CD4-positive, alpha-beta memory T cell (primary cell): ENCODE measurements at regions not wholly inside any gene's neighbourhood (a gene's known extent, or its start where the extent isn't known, plus 50 kb on each side); places are given as distances from the start of the nearest gene placed in this dataset.

ENCODE experiments used
- CTCF ChIA-PET: fragments of 350-600 bp; sonication (Branson Sonifier 250); formaldehyde crosslinking; loops from one replicate; lab custom pipeline; 2021; ENCODE audit warnings: inconsistent platforms; ENCODE audit not compliant: partially characterized antibody; lab: Charles Lee
- POLR2A ChIA-PET: fragments of 350-600 bp; sonication (Branson Sonifier 250); formaldehyde crosslinking; loops from one replicate; lab custom pipeline; 2021; ENCODE audit not compliant: partially characterized antibody; lab: Charles Lee
- DNase-seq, 5 donors: peaks; one replicate each; pipeline versions ENCODE4 v3.0.0 to v3.0.0-alpha.2; 2020 to 2022; ENCODE audit warnings: mixed read lengths in 1 of 5
- H3K27ac ChIP-seq: one replicate; pipeline ENCODE4 v1.7.0; 2013; ENCODE audit warnings: low read depth, low read length
- H3K27me3 ChIP-seq: 2 replicates; pipeline ENCODE4 v1.7.0; 2013; ENCODE audit warnings: mild to moderate bottlenecking, low read length, moderate library complexity; ENCODE audit not compliant: insufficient read depth
- H3K36me3 ChIP-seq: 2 replicates; pipeline ENCODE4 v1.7.0; 2013; ENCODE audit warnings: mild to moderate bottlenecking, low read length, moderate library complexity; ENCODE audit not compliant: insufficient read depth
- H3K4me1 ChIP-seq: 2 replicates; pipeline ENCODE4 v1.7.0; 2013; ENCODE audit warnings: mild to moderate bottlenecking, low read length, moderate library complexity; ENCODE audit not compliant: insufficient read depth
- H3K4me3 ChIP-seq, 2 donors: one replicate each; pipeline ENCODE4 v1.7.0; 2013; ENCODE audit warnings: low read length in 2 of 2, mild to moderate bottlenecking in 1 of 2
- H3K9me3 ChIP-seq, 2 donors: one replicate each; pipeline ENCODE4 v1.7.0; 2013; ENCODE audit warnings: low read length in 2 of 2, control low read depth in 1 of 2; ENCODE audit not compliant: control insufficient read depth in 1 of 2
- H3K27ac Mint-ChIP-seq, 7 donors: one replicate each; pipeline ENCODE4 v1.8.0; 2020 to 2021; ENCODE audit warnings: mixed read lengths in 7 of 7, mild to moderate bottlenecking in 6 of 7, inconsistent platforms in 3 of 7, moderate library complexity in 3 of 7
- H3K27me3 Mint-ChIP-seq, 2 donors: one replicate each; pipeline ENCODE4 v1.8.0; 2020 to 2021; ENCODE audit warnings: mixed read lengths in 2 of 2
- H3K36me3 Mint-ChIP-seq, 2 donors: one replicate each; pipeline ENCODE4 v1.8.0; 2020 to 2021; ENCODE audit warnings: mixed read lengths in 2 of 2, inconsistent platforms in 1 of 2, mild to moderate bottlenecking in 1 of 2
- H3K4me1 Mint-ChIP-seq, 4 donors: one replicate each; pipeline ENCODE4 v1.8.0; 2020 to 2021; ENCODE audit warnings: mixed read lengths in 4 of 4, mild to moderate bottlenecking in 1 of 4
- H3K4me3 Mint-ChIP-seq, 8 donors: one replicate each; pipeline ENCODE4 v1.8.0; 2020 to 2021; ENCODE audit warnings: mixed read lengths in 8 of 8, mild to moderate bottlenecking in 7 of 8, moderate library complexity in 6 of 8, inconsistent platforms in 3 of 8
- H3K9me3 Mint-ChIP-seq, 8 donors: one replicate each; pipeline ENCODE4 v1.8.0; 2020 to 2021; ENCODE audit warnings: mixed read lengths in 8 of 8, mild to moderate bottlenecking in 5 of 8, inconsistent platforms in 3 of 8, moderate library complexity in 1 of 8
- intact Hi-C: fragments of 100-400 bp; cut with micrococcal nuclease; formaldehyde crosslinking; loops from one replicate; pipeline ENCODE4 v1.15.1; 2023

DNA sequence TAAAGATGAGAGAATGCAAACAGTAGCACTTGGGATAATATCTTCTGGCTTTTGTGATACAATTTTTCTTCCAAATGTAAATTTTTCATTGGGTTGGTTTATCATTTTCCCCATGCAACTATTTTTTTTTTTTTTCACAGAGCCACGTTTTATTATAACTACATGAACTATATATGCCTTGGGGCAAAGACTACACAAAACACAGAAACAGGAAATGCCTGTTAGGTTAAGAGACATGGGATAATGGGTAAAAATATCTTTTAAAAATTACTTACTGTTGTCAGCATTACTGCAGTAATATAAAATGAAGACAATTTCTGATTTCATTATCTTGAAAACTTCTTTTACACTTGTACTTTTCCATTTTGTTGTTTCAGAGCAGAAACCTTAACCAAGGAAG, 74.6 kb downstream of the DISP1 start:
- Histone ChIP-seq H3K4me3 (no peak overlapping the region), H3K27me3 (no peaks in the 10 kb centered on the region), H3K4me1 (no peaks in the 10 kb centered on the region), H3K27ac (no peak overlapping the region), H3K36me3 (no peaks in the 10 kb centered on the region), H3K9me3 (no peaks in the 10 kb centered on the region)
- Mint-ChIP-seq H3K4me1 (peaks cover 0 to 5% (median 0%) of the 10 kb centered on the region in 4 donors), H3K27ac (no peak overlapping the region), H3K9me3 (no peaks in the 10 kb centered on the region), H3K27me3 (no peaks in the 10 kb centered on the region), H3K36me3 (peaks cover 3 to 10% of the 10 kb centered on the region in 2 donors), H3K4me3 (no peak overlapping the region)
- DNase-seq = no peak
- POLR2A ChIA-PET = no interaction called here
- CTCF ChIA-PET = no interaction called here
- intact Hi-C loops = no loop called here

DNA sequence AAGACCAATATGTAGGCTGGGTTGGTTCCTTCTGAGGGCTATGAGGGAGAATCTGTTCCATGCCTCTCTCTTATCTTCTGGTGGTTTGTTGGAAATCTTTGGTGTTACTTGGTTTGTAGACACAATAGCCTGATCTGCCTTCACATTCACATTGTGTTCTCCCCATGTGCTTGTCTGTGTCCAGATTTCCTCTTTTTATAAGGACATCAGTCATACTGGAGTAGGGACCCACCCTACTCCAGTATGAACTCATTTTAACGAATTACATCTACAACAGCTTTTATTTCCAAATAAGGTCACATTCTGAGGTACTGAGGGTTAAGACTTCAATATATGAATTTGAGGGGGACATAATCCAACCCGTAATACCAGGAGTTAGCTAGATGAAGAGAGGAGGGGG, 75.9 kb downstream of the DISP1 start:
- ChIA-PET CTCF (no interaction called here), POLR2A (no interaction called here)
- no peaks in the 10 kb centered on the region for H3K27me3 Mint-ChIP-seq
- no peak for DNase-seq
- Histone ChIP-seq H3K9me3 (no peaks in the 10 kb centered on the region), H3K27ac (no peak overlapping the region), H3K27me3 (no peaks in the 10 kb centered on the region), H3K4me1 (no peaks in the 10 kb centered on the region), H3K36me3 (no peaks in the 10 kb centered on the region), H3K4me3 (no peak overlapping the region)
- H3K36me3 Mint-ChIP-seq = peaks cover 3 to 8% of the 10 kb centered on the region in 2 donors
- intact Hi-C loops = no loop called here
- no peaks in the 10 kb centered on the region for H3K9me3 Mint-ChIP-seq
- H3K4me3 Mint-ChIP-seq = no peak overlapping the region
- peaks cover 0 to 5% (median 0%) of the 10 kb centered on the region in 4 donors for H3K4me1 Mint-ChIP-seq
- no peak overlapping the region for H3K27ac Mint-ChIP-seq

DNA sequence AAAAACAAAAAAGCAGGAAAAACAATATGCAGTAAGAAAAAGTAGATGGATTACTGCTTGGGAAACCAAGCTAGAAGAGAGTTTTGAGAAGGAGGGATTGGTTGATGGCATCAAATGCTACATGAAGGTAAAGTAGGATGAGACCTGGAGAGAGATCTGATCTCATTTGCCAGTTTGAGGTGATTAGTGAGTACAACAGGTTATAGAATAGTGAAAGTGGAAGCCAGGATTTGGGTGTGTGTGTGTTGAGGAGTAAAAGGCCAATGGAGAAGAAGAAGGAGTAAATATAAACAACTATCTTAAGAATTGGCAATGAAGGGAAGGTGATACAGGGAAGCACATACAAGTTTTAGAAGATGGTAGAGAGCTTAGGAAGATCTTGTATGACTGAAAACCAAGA, 76.7 kb downstream of the DISP1 start:
- Mint-ChIP-seq H3K4me3 (no peak overlapping the region), H3K9me3 (no peaks in the 10 kb centered on the region), H3K4me1 (peaks cover under 1 to 8% (median 3%) of the 10 kb centered on the region in 4 donors), H3K27ac (no peak overlapping the region), H3K36me3 (peaks cover 3 to 4% of the 10 kb centered on the region in 2 donors), H3K27me3 (no peaks in the 10 kb centered on the region)
- Histone ChIP-seq H3K36me3 (no peaks in the 10 kb centered on the region), H3K9me3 (no peaks in the 10 kb centered on the region), H3K27me3 (no peaks in the 10 kb centered on the region), H3K4me1 (peaks cover under 1% of the 10 kb centered on the region), H3K27ac (no peak overlapping the region), H3K4me3 (no peak overlapping the region)
- ChIA-PET CTCF (no interaction called here), POLR2A (no interaction called here)
- no peak for DNase-seq
- intact Hi-C loops = no loop called here

DNA sequence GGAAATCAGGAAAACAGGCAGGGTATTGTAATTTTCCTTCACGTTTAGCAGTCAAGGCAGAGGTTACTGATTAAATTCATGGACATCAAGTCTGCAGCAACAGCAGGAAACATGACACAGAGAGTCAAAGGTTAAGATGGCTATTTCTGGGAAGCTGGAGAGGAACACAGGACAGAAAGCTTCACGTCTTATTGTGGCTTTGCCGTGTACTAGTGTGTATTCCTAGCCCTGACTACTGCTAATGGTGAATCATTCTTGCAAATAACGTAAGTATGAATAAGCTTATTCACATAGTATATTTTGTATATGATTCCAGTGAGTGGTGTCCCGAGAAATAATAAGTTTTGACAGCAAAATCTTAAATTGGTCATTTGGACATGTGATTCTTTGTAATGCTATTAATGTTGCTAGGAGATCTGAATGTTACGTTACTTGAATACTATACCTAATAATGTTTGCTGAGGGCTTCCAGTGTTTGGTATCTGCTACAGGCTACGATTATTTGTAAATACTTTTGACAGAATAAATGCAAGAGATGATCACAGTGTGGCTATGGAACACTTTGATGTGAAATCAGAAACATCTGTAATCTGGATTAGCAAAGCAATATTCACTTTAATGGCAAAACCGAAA, 77.4 kb downstream of the DISP1 start:
- Histone ChIP-seq H3K27me3 (no peaks in the 10 kb centered on the region), H3K4me1 (peaks cover 7% of the 10 kb centered on the region), H3K9me3 (no peaks in the 10 kb centered on the region), H3K36me3 (no peaks in the 10 kb centered on the region), H3K4me3 (no peak overlapping the region), H3K27ac (no peak overlapping the region)
- no peak for DNase-seq
- no peaks in the 10 kb centered on the region for H3K27me3 Mint-ChIP-seq
- intact Hi-C loops = no loop called here
- H3K4me1 Mint-ChIP-seq = peaks cover 7 to 14% (median 8%) of the 10 kb centered on the region in 4 donors
- peaks cover 3 to 4% of the 10 kb centered on the region in 2 donors for H3K36me3 Mint-ChIP-seq
- no peaks in the 10 kb centered on the region for H3K9me3 Mint-ChIP-seq
- no peak overlapping the region for H3K27ac Mint-ChIP-seq
- ChIA-PET POLR2A (no interaction called here), CTCF (no interaction called here)
- no peak overlapping the region for H3K4me3 Mint-ChIP-seq

DNA sequence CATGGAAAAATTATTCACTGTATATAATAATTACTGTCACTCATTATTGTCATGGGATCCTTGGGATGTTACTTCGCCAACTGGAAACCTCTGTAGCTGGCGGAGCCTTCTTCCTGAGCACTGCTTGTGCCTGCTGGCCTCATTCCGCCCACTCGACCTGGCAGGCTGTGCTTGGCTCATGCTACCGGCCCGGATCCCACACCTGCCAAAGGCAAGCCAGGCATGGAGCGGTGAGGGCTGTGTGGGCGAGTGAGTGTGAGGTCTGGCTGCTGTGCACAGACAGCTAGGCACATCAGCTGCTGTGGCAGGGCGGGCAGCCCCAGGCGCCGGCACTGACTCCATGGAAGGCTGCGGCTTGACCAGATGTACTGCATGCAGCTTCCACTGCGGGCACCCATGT, 78.4 kb downstream of the DISP1 start:
- ChIA-PET CTCF (no interaction called here), POLR2A (no interaction called here)
- Mint-ChIP-seq H3K27ac (no peak overlapping the region), H3K36me3 (peaks cover 3 to 4% of the 10 kb centered on the region in 2 donors), H3K4me1 (peaks cover 9 to 20% (median 13%) of the 10 kb centered on the region in 4 donors), H3K27me3 (no peaks in the 10 kb centered on the region), H3K9me3 (no peaks in the 10 kb centered on the region), H3K4me3 (no peak overlapping the region)
- Histone ChIP-seq H3K27me3 (no peaks in the 10 kb centered on the region), H3K27ac (no peak overlapping the region), H3K4me1 (peaks cover 15% of the 10 kb centered on the region), H3K9me3 (no peaks in the 10 kb centered on the region), H3K4me3 (no peak overlapping the region), H3K36me3 (no peaks in the 10 kb centered on the region)
- DNase-seq = no peak
- intact Hi-C loops = no loop called here

DNA sequence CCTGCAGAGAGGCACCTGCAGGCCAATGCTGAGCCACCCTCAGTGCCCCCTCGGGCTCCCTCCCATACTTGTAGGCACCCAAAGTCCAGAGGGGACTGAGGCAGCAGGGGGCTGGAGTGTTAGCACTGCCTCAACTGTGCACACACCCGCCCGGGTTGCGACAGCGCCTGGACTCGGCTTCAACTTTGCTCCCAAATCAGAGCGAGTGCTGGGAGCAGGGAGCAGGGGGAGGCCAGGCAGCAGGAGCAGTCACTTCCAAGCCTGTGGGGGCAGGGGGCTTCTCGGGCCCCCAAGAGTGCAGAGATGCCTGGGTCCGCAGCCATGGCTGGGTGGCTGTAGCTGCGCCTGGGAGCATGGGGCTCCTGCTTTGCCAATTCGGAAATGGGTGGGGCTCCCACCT, 79.5 kb downstream of the DISP1 start:
- Histone ChIP-seq H3K9me3 (no peaks in the 10 kb centered on the region), H3K4me1 (peaks cover 15% of the 10 kb centered on the region), H3K27me3 (no peaks in the 10 kb centered on the region), H3K4me3 (no peak overlapping the region), H3K36me3 (no peaks in the 10 kb centered on the region), H3K27ac (no peak overlapping the region)
- DNase-seq = no peak
- intact Hi-C loops = no loop called here
- H3K4me1 Mint-ChIP-seq = peaks cover 9 to 20% (median 14%) of the 10 kb centered on the region in 4 donors
- no peak overlapping the region for H3K27ac Mint-ChIP-seq
- peaks cover 3 to 4% of the 10 kb centered on the region in 2 donors for H3K36me3 Mint-ChIP-seq
- CTCF ChIA-PET = no interaction called here
- POLR2A ChIA-PET = no interaction called here
- H3K4me3 Mint-ChIP-seq = no peak overlapping the region
- no peaks in the 10 kb centered on the region for H3K9me3 Mint-ChIP-seq
- H3K27me3 Mint-ChIP-seq = no peaks in the 10 kb centered on the region

DNA sequence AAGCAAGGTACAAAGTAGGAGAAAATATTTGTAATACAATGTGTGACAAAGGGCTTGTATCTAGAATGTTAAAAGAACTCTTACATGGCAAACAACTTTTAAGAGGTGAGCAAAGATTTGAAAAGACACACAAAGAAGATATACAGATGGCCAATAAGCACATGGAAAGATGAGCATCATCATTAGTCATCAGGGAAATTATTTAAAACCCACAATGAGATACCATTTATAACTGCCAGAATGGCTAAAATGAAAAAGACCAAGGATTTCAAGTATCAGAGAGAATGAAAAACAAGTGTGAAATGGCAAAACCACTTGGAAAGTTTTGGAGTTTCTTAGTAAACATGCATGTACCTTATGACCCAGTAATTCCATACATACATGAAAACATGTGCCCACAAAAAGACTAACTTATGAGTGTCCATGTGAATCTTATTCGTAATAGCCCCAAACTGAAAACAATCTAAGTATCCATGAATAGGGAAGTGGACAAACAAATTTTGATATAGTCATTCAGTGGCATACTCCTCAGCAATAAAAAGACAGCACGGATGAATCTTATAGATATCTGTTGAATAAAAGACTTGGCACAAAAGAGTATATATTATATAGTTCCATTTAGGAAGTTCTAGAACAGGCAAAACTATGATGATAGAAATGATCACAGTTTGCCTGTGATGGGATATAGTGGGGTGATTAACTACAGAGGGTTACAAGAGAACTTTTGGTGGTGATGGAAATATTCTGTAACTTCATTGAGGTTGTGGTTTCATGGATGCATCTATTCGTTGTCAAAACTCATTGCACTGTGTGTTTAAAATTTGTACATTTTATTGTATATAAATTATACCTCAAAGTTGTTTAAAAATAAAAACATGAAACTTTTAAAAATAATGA, 82.0 kb downstream of the DISP1 start:
- Histone ChIP-seq H3K27me3 (no peaks in the 10 kb centered on the region), H3K27ac (no peak overlapping the region), H3K9me3 (no peaks in the 10 kb centered on the region), H3K4me3 (no peak overlapping the region), H3K36me3 (no peaks in the 10 kb centered on the region), H3K4me1 (peaks cover 15% of the 10 kb centered on the region)
- Mint-ChIP-seq H3K27ac (peak overlapping the region in 5 of 7 donors; percentile 6 to 76 (median 68)), H3K4me3 (peak overlapping the region in 5 of 8 donors; percentile 19 to 64 (median 43)), H3K36me3 (peaks cover 7 to 18% of the 10 kb centered on the region in 2 donors), H3K27me3 (no peaks in the 10 kb centered on the region), H3K4me1 (peaks cover 9 to 20% (median 14%) of the 10 kb centered on the region in 4 donors), H3K9me3 (peaks cover 0 to 12% (median 4%) of the 10 kb centered on the region in 8 donors)
- DNase-seq = no peak
- POLR2A ChIA-PET = no interaction called here
- intact Hi-C loops = no loop called here
- CTCF ChIA-PET = no interaction called here
